Natural killer cell (primary cell): ENCODE measurements at regions not wholly inside any gene's neighbourhood (a gene's known extent, or its start where the extent isn't known, plus 50 kb on each side); places are given as distances from the start of the nearest gene placed in this dataset.

ENCODE experiments used
- ATAC-seq, 3 donors: fragments of 150-1000 bp in 2 of 3; fragments of 200-7000 bp in 1 of 3; cut with Tn5 transposase; 1 replicate in 1 of 3; 2 replicates in 2 of 3; pipeline ENCODE4 v1.10.0; 2021; ENCODE audit warnings: mild to moderate bottlenecking in 2 of 3, moderate library complexity in 2 of 3
- DNase-seq, 2 donors: peaks; one replicate each; pipeline versions ENCODE4 v3.0.0 to v3.0.0-alpha.2; 2013 to 2021; ENCODE audit warnings: mixed read lengths in 1 of 2
- H3K27ac ChIP-seq: one replicate; pipeline ENCODE4 v1.5.1; 2013; ENCODE audit warnings: mild to moderate bottlenecking, low read length
- H3K27me3 ChIP-seq: one replicate; pipeline ENCODE4 v1.6.1; 2013; ENCODE audit warnings: low read length; ENCODE audit not compliant: control insufficient read depth, insufficient read depth
- H3K36me3 ChIP-seq: one replicate; pipeline ENCODE4 v1.6.1; 2013; ENCODE audit warnings: low read length; ENCODE audit not compliant: control insufficient read depth, insufficient read depth
- H3K4me1 ChIP-seq: one replicate; pipeline ENCODE4 v1.6.1; 2013; ENCODE audit warnings: low read length; ENCODE audit not compliant: control insufficient read depth, insufficient read depth
- H3K4me3 ChIP-seq: one replicate; pipeline ENCODE4 v1.5.1; 2013; ENCODE audit warnings: low read length
- H3K9me3 ChIP-seq: one replicate; pipeline ENCODE4 v1.6.1; 2013; ENCODE audit warnings: low read length; ENCODE audit not compliant: control insufficient read depth, insufficient read depth
- H3K27ac Mint-ChIP-seq, 2 donors: one replicate each; pipeline ENCODE4 v1.8.0; 2022; ENCODE audit warnings: mild to moderate bottlenecking in 2 of 2, mixed read lengths in 2 of 2, moderate library complexity in 1 of 2
- H3K27me3 Mint-ChIP-seq, 2 donors: one replicate each; pipeline ENCODE4 v1.8.0; 2022; ENCODE audit warnings: low read depth in 2 of 2, mixed read lengths in 2 of 2
- H3K36me3 Mint-ChIP-seq: one replicate; pipeline ENCODE4 v1.8.0; 2022; ENCODE audit warnings: mixed read lengths
- H3K4me1 Mint-ChIP-seq, 2 donors: one replicate each; pipeline ENCODE4 v1.8.0; 2022; ENCODE audit warnings: mixed read lengths in 2 of 2
- H3K4me3 Mint-ChIP-seq: one replicate; pipeline ENCODE4 v1.8.0; 2022; ENCODE audit warnings: mild to moderate bottlenecking, moderate library complexity, mixed read lengths
- H3K9me3 Mint-ChIP-seq, 2 donors: one replicate each; pipeline ENCODE4 v1.8.0; 2022; ENCODE audit warnings: mixed read lengths in 2 of 2
- CTCF ChIP-seq: fragments of 200-600 bp; IDR thresholded peaks from one replicate; pipeline ENCODE4 v1.8.0; 2022; ENCODE audit warnings: antibody characterized with exemption
- WGBS: methylation state at CpG from one replicate; pipeline ENCODE4 v1.1.7; 2013; ENCODE audit warnings: missing lambda C conversion rate; ENCODE audit not compliant: insufficient coverage; 5-methylcytosine and 5-hydroxymethylcytosine counted together
- intact Hi-C: fragments of 100-400 bp; cut with micrococcal nuclease; formaldehyde crosslinking; loops from one replicate; pipeline ENCODE4 v1.14.2; 2022

- intact Hi-C loops = no loop called here
- H3K4me3 ChIP-seq = no peak overlapping the region
- Mint-ChIP-seq H3K27ac (no peak overlapping the region), H3K4me3 (no peak overlapping the region), H3K36me3 (no peaks in the 10 kb centered on the region), H3K27me3 (no peaks in the 10 kb centered on the region), H3K9me3 (peaks cover 13% of the 10 kb centered on the region in 2 donors), H3K4me1 (no peaks in the 10 kb centered on the region)
- no peaks in the 10 kb centered on the region for H3K9me3 ChIP-seq
- no peak for TF ChIP-seq CTCF
- no CpG with 5 or more reads among the region's 1 CpG for WGBS
- DNase-seq (no peak), ATAC-seq (no peak)
- H3K4me1 ChIP-seq = no peaks in the 10 kb centered on the region
- H3K27ac ChIP-seq = no peak overlapping the region
- no peaks in the 10 kb centered on the region for H3K36me3 ChIP-seq
- H3K27me3 ChIP-seq = no peaks in the 10 kb centered on the region
Observed at GRCh38 chr13:34208336-34208735, 390.4 kb downstream of the RFC3 start.

- Mint-ChIP-seq H3K4me3 (no peak overlapping the region), H3K36me3 (no peaks in the 10 kb centered on the region), H3K27ac (no peak overlapping the region), H3K27me3 (no peaks in the 10 kb centered on the region), H3K9me3 (peaks cover 11 to 12% of the 10 kb centered on the region in 2 donors), H3K4me1 (no peaks in the 10 kb centered on the region)
- no peak overlapping the region for H3K27ac ChIP-seq
- intact Hi-C loops = no loop called here
- no peak overlapping the region for H3K4me3 ChIP-seq
- WGBS = no CpG with 5 or more reads among the region's 1 CpG
- TF ChIP-seq CTCF = no peak
- ATAC-seq (no peak), DNase-seq (no peak)
- H3K27me3 ChIP-seq = no peaks in the 10 kb centered on the region
- H3K36me3 ChIP-seq = no peaks in the 10 kb centered on the region
- no peaks in the 10 kb centered on the region for H3K4me1 ChIP-seq
- H3K9me3 ChIP-seq = no peaks in the 10 kb centered on the region
Observed at GRCh38 chr13:34210341-34210740, 392.4 kb downstream of the RFC3 start.

- intact Hi-C loops = no loop called here
- ATAC-seq = no peak
- WGBS = 93% methylated on average over 2 of the region's 2 CpGs
Observed at GRCh38 chr13:34214686-34215085, 396.7 kb downstream of the RFC3 start.

More at GRCh38 chr13:34214686-34215085, 396.7 kb downstream of the RFC3 start:
- no peaks in the 10 kb centered on the region for H3K27me3 Mint-ChIP-seq
- TF ChIP-seq CTCF = no peak
- peaks cover 4 to 9% of the 10 kb centered on the region in 2 donors for H3K9me3 Mint-ChIP-seq
- DNase-seq = no peak
- no peaks in the 10 kb centered on the region for H3K4me1 ChIP-seq
- no peak overlapping the region for H3K27ac ChIP-seq
- no peaks in the 10 kb centered on the region for H3K36me3 ChIP-seq
- no peak overlapping the region for H3K27ac Mint-ChIP-seq
- H3K36me3 Mint-ChIP-seq = no peaks in the 10 kb centered on the region
- no peaks in the 10 kb centered on the region for H3K4me1 Mint-ChIP-seq
- no peak overlapping the region for H3K4me3 ChIP-seq
- no peaks in the 10 kb centered on the region for H3K27me3 ChIP-seq
- no peaks in the 10 kb centered on the region for H3K9me3 ChIP-seq
- no peak overlapping the region for H3K4me3 Mint-ChIP-seq
